ENCODE measurements at regions not wholly inside any gene's neighbourhood (a gene's known extent, or its start where the extent isn't known, plus 50 kb on each side); places are given as distances from the start of the nearest gene placed in this dataset.

- no peak for TF ChIP-seq CTCF (IDR thresholded peaks at IDR 0.05 in 8 of 11, conservative IDR thresholded peaks at IDR 0.05 in 3 of 11)
- TF ChIP-seq POLR2AphosphoS5 (IDR thresholded peaks at IDR 0.05) = no peak
Measured at GRCh38 chr13:77980592-77980991, 62.0 kb upstream of the EDNRB start.
